HFFc6 (cell line): ENCODE measurements at regions not wholly inside any gene's neighbourhood (a gene's known extent, or its start where the extent isn't known, plus 50 kb on each side); places are given as distances from the start of the nearest gene placed in this dataset.

Experiments
- DNase-seq: peaks from one replicate; pipeline ENCODE4 v3.0.0-alpha.2; 2018
- H3K27ac Mint-ChIP-seq: 2 replicates; pipeline ENCODE4 v1.8.0; 2020; ENCODE audit warnings: mild to moderate bottlenecking, mixed read lengths
- H3K27me3 Mint-ChIP-seq: 2 replicates; pipeline ENCODE4 v1.8.0; 2021; ENCODE audit warnings: mild to moderate bottlenecking, moderate library complexity, mixed read lengths; ENCODE audit not compliant: insufficient read depth
- H3K36me3 Mint-ChIP-seq: 2 replicates; pipeline ENCODE4 v1.8.0; 2021; ENCODE audit warnings: low read depth, mixed read lengths
- H3K4me1 Mint-ChIP-seq: 2 replicates; pipeline ENCODE4 v1.8.0; 2020; ENCODE audit warnings: low read depth, mixed read lengths
- H3K4me3 Mint-ChIP-seq: 2 replicates; pipeline ENCODE4 v1.8.0; 2020; ENCODE audit warnings: mild to moderate bottlenecking, moderate library complexity, mixed read lengths
- H3K9me3 Mint-ChIP-seq: 2 replicates; pipeline ENCODE4 v1.8.0; 2020; ENCODE audit warnings: mild to moderate bottlenecking, mixed read lengths
- CTCF ChIP-seq: fragments of 200-600 bp; sonication (generic); IDR thresholded peaks from 2 replicates; pipeline ENCODE4 v1.5.0; 2021; ENCODE audit warnings: antibody characterized with exemption, mild to moderate bottlenecking

- peaks cover 13% of the 10 kb centered on the region; the same call in 1 of the 2 replicates for H3K36me3 Mint-ChIP-seq
- no peaks in the 10 kb centered on the region; the same call in none of the 2 replicates for H3K27me3 Mint-ChIP-seq
- TF ChIP-seq CTCF: no peak
- peak; percentile 49 for DNase-seq
- H3K4me1 Mint-ChIP-seq: peaks cover 41% of the 10 kb centered on the region
- no peaks in the 10 kb centered on the region; the same call in 1 of the 2 replicates for H3K9me3 Mint-ChIP-seq
- no peak overlapping the region; the same call in 1 of the 2 replicates for H3K27ac Mint-ChIP-seq
- H3K4me3 Mint-ChIP-seq: no peak overlapping the region
These were observed 60.7 kb upstream of the BDKRB2 start for GRCh38 chr14:96143906-96144305.

- H3K27ac Mint-ChIP-seq: peak overlapping the region; percentile 93
- no peaks in the 10 kb centered on the region; the same call in 1 of the 2 replicates for H3K27me3 Mint-ChIP-seq
- DNase-seq: peak; percentile 86
- H3K9me3 Mint-ChIP-seq: no peaks in the 10 kb centered on the region; the same call in 1 of the 2 replicates
- no peak for TF ChIP-seq CTCF
- peak overlapping the region; percentile 72 for H3K4me3 Mint-ChIP-seq
- peaks cover 49% of the 10 kb centered on the region for H3K4me1 Mint-ChIP-seq
- peaks cover 13% of the 10 kb centered on the region; the same call in 1 of the 2 replicates for H3K36me3 Mint-ChIP-seq
These were observed 59.3 kb upstream of the BDKRB2 start for GRCh38 chr14:96145116-96145864.

GRCh38 chr14:96146131-96146771 is 58.4 kb upstream of the BDKRB2 start:
- H3K27me3 Mint-ChIP-seq: no peaks in the 10 kb centered on the region; the same call in 1 of the 2 replicates
- no peak for TF ChIP-seq CTCF
- peaks cover 49% of the 10 kb centered on the region for H3K4me1 Mint-ChIP-seq
- peak overlapping the region; percentile 72 for H3K4me3 Mint-ChIP-seq
- H3K27ac Mint-ChIP-seq: peak overlapping the region; percentile 93
- H3K36me3 Mint-ChIP-seq: peaks cover 13% of the 10 kb centered on the region; the same call in 1 of the 2 replicates
- no peaks in the 10 kb centered on the region; the same call in 1 of the 2 replicates for H3K9me3 Mint-ChIP-seq
- DNase-seq: peak; percentile 86

- peaks cover 9% of the 10 kb centered on the region; the same call in 1 of the 2 replicates for H3K36me3 Mint-ChIP-seq
- H3K4me1 Mint-ChIP-seq: peaks cover 46% of the 10 kb centered on the region
- no peaks in the 10 kb centered on the region; the same call in 1 of the 2 replicates for H3K9me3 Mint-ChIP-seq
- no peak for TF ChIP-seq CTCF
- no peak overlapping the region for H3K27ac Mint-ChIP-seq
- no peak for DNase-seq
- no peak overlapping the region for H3K4me3 Mint-ChIP-seq
- no peaks in the 10 kb centered on the region; the same call in 1 of the 2 replicates for H3K27me3 Mint-ChIP-seq
These were observed 56.0 kb upstream of the BDKRB2 start for GRCh38 chr14:96148631-96149030.

- Mint-ChIP-seq H3K36me3 (peaks cover 9% of the 10 kb centered on the region; the same call in 1 of the 2 replicates), H3K4me3 (no peak overlapping the region), H3K27me3 (no peaks in the 10 kb centered on the region; the same call in 1 of the 2 replicates), H3K9me3 (no peaks in the 10 kb centered on the region; the same call in 1 of the 2 replicates), H3K4me1 (peaks cover 41% of the 10 kb centered on the region), H3K27ac (no peak overlapping the region)
- DNase-seq: no peak
- TF ChIP-seq CTCF: no peak
These were observed 55.5 kb upstream of the BDKRB2 start for GRCh38 chr14:96149131-96149530.
